Neural crest cell (in vitro differentiated cells): ENCODE measurements at regions not wholly inside any gene's neighbourhood (a gene's known extent, or its start where the extent isn't known, plus 50 kb on each side); places are given as distances from the start of the nearest gene placed in this dataset.

ENCODE experiments used
- DNase-seq: peaks from one replicate; pipeline ENCODE4 v3.0.0; 2021; ENCODE audit warnings: low read depth, mixed read lengths, low spot score
- H3K27ac Mint-ChIP-seq: one replicate; pipeline ENCODE4 v1.8.0; 2021; ENCODE audit warnings: mild to moderate bottlenecking, mixed read lengths; ENCODE audit not compliant: unreplicated experiment
- H3K27me3 Mint-ChIP-seq: 2 replicates; pipeline ENCODE4 v1.8.0; 2021; ENCODE audit warnings: low read depth, mild to moderate bottlenecking, mixed read lengths
- H3K36me3 Mint-ChIP-seq: 2 replicates; pipeline ENCODE4 v1.8.0; 2021; ENCODE audit warnings: low read depth, mild to moderate bottlenecking, mixed read lengths
- H3K4me1 Mint-ChIP-seq: 2 replicates; pipeline ENCODE4 v1.8.0; 2021; ENCODE audit warnings: mixed read lengths
- H3K4me3 Mint-ChIP-seq: one replicate; pipeline ENCODE4 v1.8.0; 2021; ENCODE audit warnings: mild to moderate bottlenecking, mixed read lengths
- H3K9me3 Mint-ChIP-seq: 2 replicates; pipeline ENCODE4 v1.8.0; 2021; ENCODE audit warnings: mixed read lengths
- CTCF ChIP-seq: fragments of 200-600 bp; sonication (generic); conservative IDR thresholded peaks from 2 replicates; pipeline ENCODE4 v1.5.0; 2021; ENCODE audit warnings: antibody characterized with exemption, mild to moderate bottlenecking

GRCh38 chr6:133802861-133803260, 86.1 kb upstream of the TCF21 start:
- no peak for TF ChIP-seq CTCF
- no peak overlapping the region for H3K4me3 Mint-ChIP-seq
- H3K27ac Mint-ChIP-seq: no peak overlapping the region
- no peak for DNase-seq
- H3K4me1 Mint-ChIP-seq: no peaks in the 10 kb centered on the region
- no peaks in the 10 kb centered on the region for H3K36me3 Mint-ChIP-seq
- H3K9me3 Mint-ChIP-seq: peaks cover 6% of the 10 kb centered on the region
- H3K27me3 Mint-ChIP-seq: peaks cover 6% of the 10 kb centered on the region

- H3K4me3 Mint-ChIP-seq: no peak overlapping the region
- DNase-seq: no peak
- peaks cover 6% of the 10 kb centered on the region for H3K9me3 Mint-ChIP-seq
- H3K27ac Mint-ChIP-seq: no peak overlapping the region
- H3K4me1 Mint-ChIP-seq: no peaks in the 10 kb centered on the region
- peaks cover 2% of the 10 kb centered on the region for H3K27me3 Mint-ChIP-seq
- no peaks in the 10 kb centered on the region for H3K36me3 Mint-ChIP-seq
- no peak for TF ChIP-seq CTCF
Measured at GRCh38 chr6:133804265-133804664, 84.6 kb upstream of the TCF21 start.

GRCh38 chr6:133805876-133806275, 83.0 kb upstream of the TCF21 start:
- no peak for TF ChIP-seq CTCF
- H3K27me3 Mint-ChIP-seq: no peaks in the 10 kb centered on the region
- no peak for DNase-seq
- no peaks in the 10 kb centered on the region for H3K4me1 Mint-ChIP-seq
- H3K9me3 Mint-ChIP-seq: peaks cover 6% of the 10 kb centered on the region
- no peaks in the 10 kb centered on the region for H3K36me3 Mint-ChIP-seq
- no peak overlapping the region for H3K4me3 Mint-ChIP-seq
- H3K27ac Mint-ChIP-seq: no peak overlapping the region

- H3K36me3 Mint-ChIP-seq: no peaks in the 10 kb centered on the region
- no peak for DNase-seq
- no peaks in the 10 kb centered on the region for H3K27me3 Mint-ChIP-seq
- TF ChIP-seq CTCF: no peak
- peaks cover 8% of the 10 kb centered on the region for H3K9me3 Mint-ChIP-seq
- no peaks in the 10 kb centered on the region for H3K4me1 Mint-ChIP-seq
- H3K27ac Mint-ChIP-seq: no peak overlapping the region
- H3K4me3 Mint-ChIP-seq: no peak overlapping the region
Measured at GRCh38 chr6:133806382-133807140, 82.4 kb upstream of the TCF21 start.

GRCh38 chr6:133807501-133807900, 81.4 kb upstream of the TCF21 start:
- no peak for DNase-seq
- Mint-ChIP-seq H3K4me3 (no peak overlapping the region), H3K4me1 (no peaks in the 10 kb centered on the region), H3K9me3 (peaks cover 4% of the 10 kb centered on the region), H3K27me3 (no peaks in the 10 kb centered on the region), H3K36me3 (no peaks in the 10 kb centered on the region), H3K27ac (no peak overlapping the region)
- TF ChIP-seq CTCF: no peak
